ENCODE measurements at regions not wholly inside any gene's neighbourhood (a gene's known extent, or its start where the extent isn't known, plus 50 kb on each side); places are given as distances from the start of the nearest gene placed in this dataset.

- ChIA-PET CTCF (no interaction called here), POLR2A (no interaction called here)
- Mint-ChIP-seq H3K27ac (no peak overlapping the region), H3K4me1 (no peaks in the 10 kb centered on the region), H3K27me3 (ENCODE audit: low read depth) (no peaks in the 10 kb centered on the region), H3K36me3 (no peaks in the 10 kb centered on the region; the same call in 1 of the 2 replicates), H3K9me3 (no peaks in the 10 kb centered on the region; the same call in 1 of the 2 replicates), H3K4me3 (no peak overlapping the region)
- DNase-seq (ENCODE audit: low spot score), result no peak
- ATAC-seq, result no peak
- TF ChIP-seq SOX15 (CRISPR knock-in tag; IDR thresholded peaks at IDR 0.05), result no peak
- TF ChIP-seq JAZF1 (CRISPR knock-in tag; IDR thresholded peaks at IDR 0.05), result no peak
- TF ChIP-seq ZNF512 (CRISPR knock-in tag; IDR thresholded peaks at IDR 0.05; ENCODE audit: borderline replicate concordance), result no peak
- TF ChIP-seq ESRRA (CRISPR knock-in tag; IDR thresholded peaks at IDR 0.05; ENCODE audit: borderline replicate concordance), result no peak
- TF ChIP-seq, protein P1, sequence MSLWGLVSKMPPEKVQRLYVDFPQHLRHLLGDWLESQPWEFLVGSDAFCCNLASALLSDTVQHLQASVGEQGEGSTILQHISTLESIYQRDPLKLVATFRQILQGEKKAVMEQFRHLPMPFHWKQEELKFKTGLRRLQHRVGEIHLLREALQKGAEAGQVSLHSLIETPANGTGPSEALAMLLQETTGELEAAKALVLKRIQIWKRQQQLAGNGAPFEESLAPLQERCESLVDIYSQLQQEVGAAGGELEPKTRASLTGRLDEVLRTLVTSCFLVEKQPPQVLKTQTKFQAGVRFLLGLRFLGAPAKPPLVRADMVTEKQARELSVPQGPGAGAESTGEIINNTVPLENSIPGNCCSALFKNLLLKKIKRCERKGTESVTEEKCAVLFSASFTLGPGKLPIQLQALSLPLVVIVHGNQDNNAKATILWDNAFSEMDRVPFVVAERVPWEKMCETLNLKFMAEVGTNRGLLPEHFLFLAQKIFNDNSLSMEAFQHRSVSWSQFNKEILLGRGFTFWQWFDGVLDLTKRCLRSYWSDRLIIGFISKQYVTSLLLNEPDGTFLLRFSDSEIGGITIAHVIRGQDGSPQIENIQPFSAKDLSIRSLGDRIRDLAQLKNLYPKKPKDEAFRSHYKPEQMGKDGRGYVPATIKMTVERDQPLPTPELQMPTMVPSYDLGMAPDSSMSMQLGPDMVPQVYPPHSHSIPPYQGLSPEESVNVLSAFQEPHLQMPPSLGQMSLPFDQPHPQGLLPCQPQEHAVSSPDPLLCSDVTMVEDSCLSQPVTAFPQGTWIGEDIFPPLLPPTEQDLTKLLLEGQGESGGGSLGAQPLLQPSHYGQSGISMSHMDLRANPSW (CRISPR knock-in tag; conservative IDR thresholded peaks at IDR 0.05; ENCODE audit: low read depth), result no peak
- no peak for TF ChIP-seq NFATC4 (CRISPR knock-in tag; IDR thresholded peaks at IDR 0.05)
- TF ChIP-seq NR1H2 (CRISPR knock-in tag; IDR thresholded peaks at IDR 0.05), result no peak
- TF ChIP-seq, protein P2, sequence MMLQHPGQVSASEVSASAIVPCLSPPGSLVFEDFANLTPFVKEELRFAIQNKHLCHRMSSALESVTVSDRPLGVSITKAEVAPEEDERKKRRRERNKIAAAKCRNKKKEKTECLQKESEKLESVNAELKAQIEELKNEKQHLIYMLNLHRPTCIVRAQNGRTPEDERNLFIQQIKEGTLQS (CRISPR knock-in tag; conservative IDR thresholded peaks at IDR 0.05), result no peak
- TF ChIP-seq ZNF532 (CRISPR knock-in tag; IDR thresholded peaks at IDR 0.05; ENCODE audit: borderline replicate concordance), result no peak
- TF ChIP-seq GTF2I (CRISPR knock-in tag; conservative IDR thresholded peaks at IDR 0.05), result no peak
- TF ChIP-seq, protein P3, sequence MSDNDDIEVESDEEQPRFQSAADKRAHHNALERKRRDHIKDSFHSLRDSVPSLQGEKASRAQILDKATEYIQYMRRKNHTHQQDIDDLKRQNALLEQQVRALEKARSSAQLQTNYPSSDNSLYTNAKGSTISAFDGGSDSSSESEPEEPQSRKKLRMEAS (CRISPR knock-in tag; IDR thresholded peaks at IDR 0.05), result no peak
- no peak for TF ChIP-seq SMAD3 (CRISPR knock-in tag; IDR thresholded peaks at IDR 0.05; ENCODE audit: borderline replicate concordance)
- no peak for TF ChIP-seq NFE2L1 (CRISPR knock-in tag; IDR thresholded peaks at IDR 0.05)
- TF ChIP-seq ZNF396 (CRISPR knock-in tag; IDR thresholded peaks at IDR 0.05; ENCODE audit: borderline replicate concordance), result no peak
- TF ChIP-seq ETV6 (CRISPR knock-in tag; IDR thresholded peaks at IDR 0.05), result no peak
- TF ChIP-seq IRF1 (CRISPR knock-in tag; IDR thresholded peaks at IDR 0.05), result no peak
- TF ChIP-seq ZNF138 (CRISPR knock-in tag; conservative IDR thresholded peaks at IDR 0.05), result no peak
Observed at GRCh38 chr6:170162775-170163404, 128.0 kb downstream of the DLL1 start.

Measured in WTC11 (cell line).